ENCODE measurements at regions not wholly inside any gene's neighbourhood (a gene's known extent, or its start where the extent isn't known, plus 50 kb on each side); places are given as distances from the start of the nearest gene placed in this dataset.

DNA sequence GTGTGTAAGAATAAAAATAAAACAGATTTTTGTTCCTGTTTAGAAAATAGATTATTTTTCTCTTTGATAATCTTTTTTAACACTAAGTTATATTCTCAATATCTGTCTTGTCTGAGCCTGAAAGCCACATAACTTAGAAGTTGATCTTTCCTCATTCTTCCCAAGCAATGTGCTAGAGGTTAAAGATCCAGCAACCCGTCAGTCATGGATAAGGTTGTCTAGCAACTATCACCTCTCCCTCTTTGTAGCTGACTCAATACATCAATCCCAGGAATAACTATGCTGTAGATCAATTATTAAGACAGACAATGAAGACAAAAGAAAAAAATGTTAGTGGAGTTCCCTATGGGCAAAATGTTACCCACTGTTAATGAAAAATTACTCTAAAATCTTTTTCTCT lies 813.1 kb upstream of the CCDC179 start:
- Mint-ChIP-seq H3K4me1 (no peaks in the 10 kb centered on the region), H3K27ac (no peak overlapping the region), H3K36me3 (peaks cover 0 to 5% (median 0%) of the 10 kb centered on the region in 3 donors), H3K27me3 (no peaks in the 10 kb centered on the region), H3K9me3 (peaks cover 0 to 32% (median under 1%) of the 10 kb centered on the region in 5 donors), H3K4me3 (no peak overlapping the region)
- H3K4me1 ChIP-seq (ENCODE audit: insufficient read depth, low read length): no peaks in the 10 kb centered on the region
- H3K27ac ChIP-seq (ENCODE audit: low read depth, low read length): no peak overlapping the region
- ChIA-PET POLR2A (no interaction called here), CTCF (no interaction called here)
- H3K36me3 ChIP-seq (ENCODE audit: insufficient read depth, low read length): no peaks in the 10 kb centered on the region
- H3K27me3 ChIP-seq (ENCODE audit: insufficient read depth, low read length, poor library complexity, severe bottlenecking): no peaks in the 10 kb centered on the region
- no peak for DNase-seq
- no peaks in the 10 kb centered on the region for H3K9me3 ChIP-seq (ENCODE audit: low read length)
- no peak overlapping the region for H3K4me3 ChIP-seq (ENCODE audit: low read length)

DNA sequence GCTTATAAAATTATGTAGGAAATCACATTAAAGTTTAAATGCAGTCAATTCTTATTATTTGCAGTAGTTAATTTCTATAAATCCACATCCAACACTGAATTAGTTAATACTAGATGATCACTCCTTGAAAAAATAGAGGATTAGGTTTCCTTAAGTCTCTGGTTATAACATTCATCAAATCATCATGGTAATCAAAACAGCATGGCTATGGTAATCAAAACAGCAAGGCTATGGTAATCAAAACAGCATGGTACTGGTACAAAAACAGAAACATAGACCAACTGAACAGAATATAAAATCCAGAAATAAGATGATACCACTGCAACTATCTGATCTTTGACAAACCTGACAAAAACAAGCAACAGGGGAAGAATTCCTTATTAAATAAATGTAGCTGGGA lies 814.6 kb upstream of the CCDC179 start:
- Histone ChIP-seq H3K4me1 (ENCODE audit: insufficient read depth, low read length) (no peaks in the 10 kb centered on the region), H3K36me3 (ENCODE audit: insufficient read depth, low read length) (no peaks in the 10 kb centered on the region), H3K9me3 (ENCODE audit: low read length) (no peaks in the 10 kb centered on the region), H3K27me3 (ENCODE audit: insufficient read depth, low read length, poor library complexity, severe bottlenecking) (no peaks in the 10 kb centered on the region), H3K27ac (ENCODE audit: low read depth, low read length) (no peak overlapping the region), H3K4me3 (ENCODE audit: low read length) (no peak overlapping the region)
- CTCF ChIA-PET: no interaction called here
- no peak overlapping the region for H3K27ac Mint-ChIP-seq
- no peaks in the 10 kb centered on the region for H3K27me3 Mint-ChIP-seq
- POLR2A ChIA-PET: no interaction called here
- no peak for DNase-seq
- no peak overlapping the region for H3K4me3 Mint-ChIP-seq
- H3K4me1 Mint-ChIP-seq: no peaks in the 10 kb centered on the region
- peaks cover 0 to 32% (median 6%) of the 10 kb centered on the region in 5 donors for H3K9me3 Mint-ChIP-seq
- H3K36me3 Mint-ChIP-seq: peaks cover 0 to 5% (median 0%) of the 10 kb centered on the region in 3 donors

DNA sequence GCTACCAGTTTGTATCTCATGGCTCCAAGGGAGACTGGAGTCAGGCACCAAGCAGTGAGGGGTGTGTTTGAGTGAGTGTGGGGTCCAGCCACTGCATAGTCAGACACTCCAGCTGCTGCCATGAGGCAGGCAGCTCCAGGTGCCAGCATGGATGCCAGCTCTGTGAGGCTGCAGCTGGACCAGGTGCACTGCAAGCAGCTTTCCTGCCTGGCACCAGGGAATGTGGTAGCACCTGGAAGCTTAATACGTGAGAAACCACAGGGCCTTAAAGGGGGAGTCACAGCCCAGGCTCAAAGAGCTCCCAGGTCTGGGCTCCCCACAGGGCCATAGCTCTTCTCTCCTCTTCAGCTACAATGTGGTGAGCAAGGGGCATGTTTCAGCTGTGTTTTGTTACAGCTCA lies 817.8 kb upstream of the LUZP2 start:
- no peak overlapping the region for H3K27ac Mint-ChIP-seq
- POLR2A ChIA-PET: no interaction called here

GRCh38 chr11:23679981-23680380 lies 816.9 kb upstream of the LUZP2 start:
- Mint-ChIP-seq H3K9me3 (peaks cover 2 to 21% (median 5%) of the 10 kb centered on the region in 5 donors), H3K27me3 (no peaks in the 10 kb centered on the region), H3K27ac (no peak overlapping the region), H3K4me3 (no peak overlapping the region), H3K36me3 (peaks cover 0 to 3% (median 0%) of the 10 kb centered on the region in 3 donors), H3K4me1 (no peaks in the 10 kb centered on the region)
- no peak overlapping the region for H3K27ac ChIP-seq (ENCODE audit: low read depth, low read length)
- no peaks in the 10 kb centered on the region for H3K4me1 ChIP-seq (ENCODE audit: insufficient read depth, low read length)
- POLR2A ChIA-PET: no interaction called here
- CTCF ChIA-PET: no interaction called here
- no peaks in the 10 kb centered on the region for H3K27me3 ChIP-seq (ENCODE audit: insufficient read depth, low read length, poor library complexity, severe bottlenecking)
- no peaks in the 10 kb centered on the region for H3K9me3 ChIP-seq (ENCODE audit: low read length)
- peak in 1 of 5 donors; percentile 38 for DNase-seq
- no peak overlapping the region for H3K4me3 ChIP-seq (ENCODE audit: low read length)
- no peaks in the 10 kb centered on the region for H3K36me3 ChIP-seq (ENCODE audit: insufficient read depth, low read length)

More for the DNA sequence above, 817.8 kb upstream of the LUZP2 start:
- H3K4me1 ChIP-seq (ENCODE audit: insufficient read depth, low read length): no peaks in the 10 kb centered on the region
- peaks cover 2 to 26% (median 6%) of the 10 kb centered on the region in 5 donors for H3K9me3 Mint-ChIP-seq
- no peaks in the 10 kb centered on the region for H3K4me1 Mint-ChIP-seq
- CTCF ChIA-PET: no interaction called here
- H3K27ac ChIP-seq (ENCODE audit: low read depth, low read length): no peak overlapping the region
- no peaks in the 10 kb centered on the region for H3K27me3 ChIP-seq (ENCODE audit: insufficient read depth, low read length, poor library complexity, severe bottlenecking)
- H3K36me3 ChIP-seq (ENCODE audit: insufficient read depth, low read length): no peaks in the 10 kb centered on the region
- no peaks in the 10 kb centered on the region for H3K27me3 Mint-ChIP-seq
- H3K9me3 ChIP-seq (ENCODE audit: low read length): no peaks in the 10 kb centered on the region
- peaks cover 0 to 5% (median 0%) of the 10 kb centered on the region in 3 donors for H3K36me3 Mint-ChIP-seq
- no peak overlapping the region for H3K4me3 Mint-ChIP-seq
- no peak for DNase-seq
- no peak overlapping the region for H3K4me3 ChIP-seq (ENCODE audit: low read length)

DNA sequence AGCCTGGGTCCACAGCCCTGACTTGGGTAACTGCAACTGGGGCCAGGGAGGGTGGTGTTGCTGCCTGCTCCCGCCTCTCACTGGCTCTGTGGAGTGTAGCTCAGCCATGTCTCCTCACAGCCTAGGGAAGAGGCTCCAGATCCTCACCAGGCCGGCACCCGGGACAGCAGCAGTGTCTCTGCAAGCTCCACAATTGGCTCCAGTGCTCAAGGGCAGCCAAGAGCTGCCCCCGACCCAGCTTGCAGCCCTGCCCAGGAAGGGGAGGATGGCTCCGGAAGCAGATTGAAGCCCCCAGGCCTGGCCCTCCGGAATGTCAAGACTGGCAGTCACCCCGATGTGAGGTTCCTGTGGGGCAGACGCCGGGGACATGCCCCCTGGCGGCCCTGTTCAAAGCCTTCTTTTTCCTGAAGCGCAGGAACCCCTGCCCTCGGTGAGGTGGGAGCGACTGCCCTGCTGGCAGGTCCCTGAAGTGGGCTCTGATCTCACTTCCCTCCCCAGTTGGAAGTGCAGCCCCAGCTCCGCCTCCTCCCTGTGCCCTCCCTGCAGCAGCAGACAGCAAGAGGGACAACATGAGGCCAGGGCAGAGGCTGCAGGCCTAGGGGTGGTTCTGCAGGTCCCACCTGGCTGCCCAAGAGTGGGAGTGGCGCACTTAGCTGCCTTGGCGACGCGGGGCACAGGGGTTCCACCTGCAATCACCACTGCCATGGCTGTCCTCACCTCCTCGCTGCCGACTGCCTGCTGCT lies 816.2 kb upstream of the LUZP2 start:
- Histone ChIP-seq H3K27me3 (ENCODE audit: insufficient read depth, low read length, poor library complexity, severe bottlenecking) (no peaks in the 10 kb centered on the region), H3K36me3 (ENCODE audit: insufficient read depth, low read length) (no peaks in the 10 kb centered on the region), H3K27ac (ENCODE audit: low read depth, low read length) (no peak overlapping the region), H3K4me3 (ENCODE audit: low read length) (no peak overlapping the region), H3K9me3 (ENCODE audit: low read length) (no peaks in the 10 kb centered on the region), H3K4me1 (ENCODE audit: insufficient read depth, low read length) (no peaks in the 10 kb centered on the region)
- Mint-ChIP-seq H3K27ac (no peak overlapping the region), H3K9me3 (peaks cover 1 to 18% (median 4%) of the 10 kb centered on the region in 5 donors), H3K4me1 (no peaks in the 10 kb centered on the region), H3K4me3 (no peak overlapping the region), H3K27me3 (no peaks in the 10 kb centered on the region), H3K36me3 (no peaks in the 10 kb centered on the region)
- no peak for DNase-seq
- ChIA-PET POLR2A (no interaction called here), CTCF (no interaction called here)

GRCh38 chr11:23684701-23685100 lies 812.2 kb upstream of the LUZP2 start:
- H3K36me3 ChIP-seq (ENCODE audit: insufficient read depth, low read length): no peaks in the 10 kb centered on the region
- no peak overlapping the region for H3K27ac ChIP-seq (ENCODE audit: low read depth, low read length)
- Mint-ChIP-seq H3K4me3 (no peak overlapping the region), H3K27me3 (no peaks in the 10 kb centered on the region), H3K4me1 (peaks cover 0 to 4% (median 0%) of the 10 kb centered on the region in 3 donors), H3K9me3 (peaks cover 0 to 34% (median 10%) of the 10 kb centered on the region in 5 donors), H3K27ac (peak overlapping the region in 2 of 8 donors; percentile 27 to 33), H3K36me3 (no peaks in the 10 kb centered on the region)
- CTCF ChIA-PET: no interaction called here
- DNase-seq: no peak
- POLR2A ChIA-PET: no interaction called here
- no peaks in the 10 kb centered on the region for H3K4me1 ChIP-seq (ENCODE audit: insufficient read depth, low read length)
- no peaks in the 10 kb centered on the region for H3K27me3 ChIP-seq (ENCODE audit: insufficient read depth, low read length, poor library complexity, severe bottlenecking)
- no peaks in the 10 kb centered on the region for H3K9me3 ChIP-seq (ENCODE audit: low read length)
- H3K4me3 ChIP-seq (ENCODE audit: low read length): no peak overlapping the region

GRCh38 chr11:23687991-23688390 lies 808.9 kb upstream of the LUZP2 start:
- POLR2A ChIA-PET: no interaction called here
- no peak for DNase-seq
- H3K4me3 Mint-ChIP-seq: no peak overlapping the region
- H3K27ac ChIP-seq (ENCODE audit: low read depth, low read length): no peak overlapping the region
- no peaks in the 10 kb centered on the region for H3K27me3 Mint-ChIP-seq
- H3K36me3 Mint-ChIP-seq: peaks cover 0 to 6% (median 0%) of the 10 kb centered on the region in 3 donors
- peaks cover 4 to 44% (median 10%) of the 10 kb centered on the region in 5 donors for H3K9me3 Mint-ChIP-seq
- peaks cover 0 to 4% (median 0%) of the 10 kb centered on the region in 3 donors for H3K4me1 Mint-ChIP-seq
- H3K4me3 ChIP-seq (ENCODE audit: low read length): no peak overlapping the region
- no peak overlapping the region for H3K27ac Mint-ChIP-seq
- no peaks in the 10 kb centered on the region for H3K4me1 ChIP-seq (ENCODE audit: insufficient read depth, low read length)
- no peaks in the 10 kb centered on the region for H3K27me3 ChIP-seq (ENCODE audit: insufficient read depth, low read length, poor library complexity, severe bottlenecking)
- no peaks in the 10 kb centered on the region for H3K36me3 ChIP-seq (ENCODE audit: insufficient read depth, low read length)
- CTCF ChIA-PET: no interaction called here
- H3K9me3 ChIP-seq (ENCODE audit: low read length): no peaks in the 10 kb centered on the region

DNA sequence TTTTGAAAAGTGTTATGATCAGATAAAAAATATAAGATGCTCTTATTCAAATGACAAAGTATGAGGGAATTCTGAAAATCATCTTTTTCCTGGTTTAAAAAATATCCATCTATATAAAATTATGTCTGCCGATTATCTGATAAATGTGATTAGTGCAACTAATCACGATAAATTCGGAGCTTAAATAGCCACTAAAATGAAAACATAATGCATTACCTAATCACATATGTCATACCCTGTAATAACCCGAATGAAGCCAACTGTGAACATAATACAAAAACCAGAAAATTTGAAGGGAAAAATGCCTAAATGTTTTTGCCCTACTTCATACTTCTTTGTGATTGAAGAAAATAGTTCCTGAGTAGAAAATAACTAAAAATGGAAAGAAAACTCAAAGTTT lies 808.4 kb upstream of the LUZP2 start:
- no peaks in the 10 kb centered on the region for H3K27me3 ChIP-seq (ENCODE audit: insufficient read depth, low read length, poor library complexity, severe bottlenecking)
- Mint-ChIP-seq H3K4me3 (no peak overlapping the region), H3K27me3 (no peaks in the 10 kb centered on the region), H3K4me1 (peaks cover 0 to 4% (median 0%) of the 10 kb centered on the region in 3 donors), H3K27ac (peak overlapping the region in 1 of 8 donors; percentile 8), H3K36me3 (peaks cover 0 to 7% (median 0%) of the 10 kb centered on the region in 3 donors), H3K9me3 (peaks cover 4 to 45% (median 8%) of the 10 kb centered on the region in 5 donors)
- DNase-seq: no peak
- POLR2A ChIA-PET: no interaction called here
- H3K4me1 ChIP-seq (ENCODE audit: insufficient read depth, low read length): no peaks in the 10 kb centered on the region
- CTCF ChIA-PET: no interaction called here
- no peak overlapping the region for H3K27ac ChIP-seq (ENCODE audit: low read depth, low read length)
- no peaks in the 10 kb centered on the region for H3K36me3 ChIP-seq (ENCODE audit: insufficient read depth, low read length)
- no peaks in the 10 kb centered on the region for H3K9me3 ChIP-seq (ENCODE audit: low read length)
- no peak overlapping the region for H3K4me3 ChIP-seq (ENCODE audit: low read length)
